Endodermal cell (in vitro differentiated cells): ENCODE measurements at regions not wholly inside any gene's neighbourhood (a gene's known extent, or its start where the extent isn't known, plus 50 kb on each side); places are given as distances from the start of the nearest gene placed in this dataset.

Source experiments
- DNase-seq: peaks from one replicate; pipeline ENCODE4 v3.0.0-alpha.2; 2017
- H3K27ac ChIP-seq: 2 replicates; pipeline ENCODE4 v1.5.1; 2013; ENCODE audit warnings: mild to moderate bottlenecking, low read depth, low read length, moderate library complexity
- H3K27me3 ChIP-seq: 2 replicates; pipeline ENCODE4 v1.6.1; 2013; ENCODE audit warnings: mild to moderate bottlenecking, low read length, moderate library complexity; ENCODE audit not compliant: insufficient read depth, control insufficient read depth, poor library complexity, severe bottlenecking
- H3K36me3 ChIP-seq: 2 replicates; pipeline ENCODE4 v1.7.0; 2013; ENCODE audit warnings: mild to moderate bottlenecking, low read length, moderate library complexity; ENCODE audit not compliant: control insufficient read depth, insufficient read depth
- H3K4me1 ChIP-seq: one replicate; pipeline ENCODE4 v1.7.0; 2013; ENCODE audit warnings: low read length; ENCODE audit not compliant: control insufficient read depth, insufficient read depth
- H3K4me3 ChIP-seq: 2 replicates; pipeline ENCODE4 v1.5.1; 2013; ENCODE audit warnings: mild to moderate bottlenecking, low read length, moderate library complexity
- H3K9ac ChIP-seq: 2 replicates; pipeline ENCODE4 v1.6.1; 2013; ENCODE audit warnings: mild to moderate bottlenecking, low read length, moderate library complexity; ENCODE audit not compliant: poor library complexity, severe bottlenecking; ENCODE audit errors: extremely low read depth
- H3K9me3 ChIP-seq: 2 replicates; pipeline ENCODE4 v1.6.1; 2013; ENCODE audit warnings: mild to moderate bottlenecking, low read length, moderate library complexity; ENCODE audit not compliant: control insufficient read depth
- H3K27ac Mint-ChIP-seq: 2 replicates; pipeline ENCODE4 v1.8.0; 2020; ENCODE audit warnings: mixed read lengths
- H3K27me3 Mint-ChIP-seq: 2 replicates; pipeline ENCODE4 v1.8.0; 2021; ENCODE audit warnings: mild to moderate bottlenecking, mixed read lengths; ENCODE audit not compliant: insufficient read depth
- H3K36me3 Mint-ChIP-seq: 2 replicates; pipeline ENCODE4 v1.8.0; 2020; ENCODE audit warnings: low read depth, mixed read lengths
- H3K4me1 Mint-ChIP-seq: 2 replicates; pipeline ENCODE4 v1.8.0; 2020; ENCODE audit warnings: mixed read lengths
- H3K4me3 Mint-ChIP-seq: 2 replicates; pipeline ENCODE4 v1.8.0; 2020; ENCODE audit warnings: mild to moderate bottlenecking, moderate library complexity, mixed read lengths
- H3K9me3 Mint-ChIP-seq: 2 replicates; pipeline ENCODE4 v1.8.0; 2020; ENCODE audit warnings: mild to moderate bottlenecking, mixed read lengths
- WGBS, 2 experiments: methylation state at CpG; one replicate each; pipeline versions ENCODE4 v1.1.5 to v1.1.7; 2013; ENCODE audit warnings: missing lambda C conversion rate in 2 of 2, mixed read lengths in 1 of 2; ENCODE audit not compliant: insufficient coverage in 1 of 2, insufficient read length in 1 of 2; 5-methylcytosine and 5-hydroxymethylcytosine counted together
- TF ChIP-seq, protein P1 (sequence below): fragments of 200-600 bp; sonication (generic); conservative IDR thresholded peaks from 2 replicates; pipeline ENCODE4 v1.5.0; 2021; ENCODE audit warnings: antibody characterized with exemption, mild to moderate bottlenecking

DNA sequence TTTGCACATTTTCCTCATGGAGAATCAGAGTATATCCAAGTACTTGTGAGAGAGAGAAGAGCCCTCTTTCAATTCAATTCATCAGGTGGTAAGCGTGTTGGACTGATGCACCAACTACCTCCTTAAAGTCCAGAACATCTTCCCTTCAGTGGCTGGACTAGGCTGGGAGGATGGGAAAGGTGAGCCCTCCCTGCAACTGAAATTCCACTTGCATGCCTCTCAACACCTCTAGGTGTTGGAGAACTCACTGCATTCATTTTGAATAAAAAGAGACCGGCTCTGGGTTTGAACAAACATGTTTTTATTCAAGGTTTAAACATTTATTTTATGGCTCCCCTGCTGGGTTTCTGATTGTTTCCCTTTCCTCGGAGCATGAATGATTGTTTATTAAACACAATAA is 573.5 kb downstream of the CCSER2 start:
- H3K27me3 ChIP-seq = no peaks in the 10 kb centered on the region
- no peaks in the 10 kb centered on the region for H3K4me1 ChIP-seq
- H3K9ac ChIP-seq = no peak overlapping the region
- TF ChIP-seq, protein P1, sequence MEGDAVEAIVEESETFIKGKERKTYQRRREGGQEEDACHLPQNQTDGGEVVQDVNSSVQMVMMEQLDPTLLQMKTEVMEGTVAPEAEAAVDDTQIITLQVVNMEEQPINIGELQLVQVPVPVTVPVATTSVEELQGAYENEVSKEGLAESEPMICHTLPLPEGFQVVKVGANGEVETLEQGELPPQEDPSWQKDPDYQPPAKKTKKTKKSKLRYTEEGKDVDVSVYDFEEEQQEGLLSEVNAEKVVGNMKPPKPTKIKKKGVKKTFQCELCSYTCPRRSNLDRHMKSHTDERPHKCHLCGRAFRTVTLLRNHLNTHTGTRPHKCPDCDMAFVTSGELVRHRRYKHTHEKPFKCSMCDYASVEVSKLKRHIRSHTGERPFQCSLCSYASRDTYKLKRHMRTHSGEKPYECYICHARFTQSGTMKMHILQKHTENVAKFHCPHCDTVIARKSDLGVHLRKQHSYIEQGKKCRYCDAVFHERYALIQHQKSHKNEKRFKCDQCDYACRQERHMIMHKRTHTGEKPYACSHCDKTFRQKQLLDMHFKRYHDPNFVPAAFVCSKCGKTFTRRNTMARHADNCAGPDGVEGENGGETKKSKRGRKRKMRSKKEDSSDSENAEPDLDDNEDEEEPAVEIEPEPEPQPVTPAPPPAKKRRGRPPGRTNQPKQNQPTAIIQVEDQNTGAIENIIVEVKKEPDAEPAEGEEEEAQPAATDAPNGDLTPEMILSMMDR = no peak
- Mint-ChIP-seq H3K27ac (no peak overlapping the region), H3K27me3 (peaks cover 6% of the 10 kb centered on the region), H3K36me3 (no peaks in the 10 kb centered on the region), H3K4me3 (no peak overlapping the region), H3K9me3 (no peaks in the 10 kb centered on the region), H3K4me1 (peaks cover 2% of the 10 kb centered on the region)
- no peaks in the 10 kb centered on the region for H3K9me3 ChIP-seq
- DNase-seq = no peak
- H3K27ac ChIP-seq = no peak overlapping the region
- no peak overlapping the region for H3K4me3 ChIP-seq
- H3K36me3 ChIP-seq = no peaks in the 10 kb centered on the region
- 86 to 100% methylated on average over 1 to 2 of the region's 3 CpGs for WGBS, 2 experiments

DNA sequence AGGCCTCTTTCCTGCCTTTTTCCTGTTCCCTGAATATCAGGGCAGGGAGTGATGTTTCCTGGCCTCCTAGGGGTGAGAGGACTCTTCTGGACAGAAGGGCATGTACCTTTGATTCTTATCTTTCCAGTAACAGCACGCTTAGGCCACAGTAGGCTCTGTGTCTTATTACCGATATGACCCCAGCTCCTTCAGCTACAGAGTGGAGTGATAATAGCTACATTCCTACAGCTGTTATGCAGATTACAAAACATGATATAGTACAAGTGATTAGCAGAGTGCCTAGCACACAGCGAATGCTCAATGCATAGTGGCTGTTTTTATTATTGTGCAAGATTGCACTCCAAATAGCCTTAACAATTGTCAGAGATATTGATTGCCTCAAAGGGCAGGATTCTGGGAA is 574.2 kb downstream of the CCSER2 start:
- H3K36me3 Mint-ChIP-seq = no peaks in the 10 kb centered on the region
- no peak overlapping the region for H3K27ac Mint-ChIP-seq
- no peaks in the 10 kb centered on the region for H3K9me3 Mint-ChIP-seq
- peaks cover 2% of the 10 kb centered on the region for H3K4me1 Mint-ChIP-seq
- no peak overlapping the region for H3K27ac ChIP-seq
- peaks cover 6% of the 10 kb centered on the region for H3K27me3 Mint-ChIP-seq
- no peak overlapping the region for H3K4me3 ChIP-seq
- H3K27me3 ChIP-seq = no peaks in the 10 kb centered on the region
- no peaks in the 10 kb centered on the region for H3K4me1 ChIP-seq
- H3K9me3 ChIP-seq = no peaks in the 10 kb centered on the region
- TF ChIP-seq, protein P1 = no peak
- H3K9ac ChIP-seq = no peak overlapping the region
- no peaks in the 10 kb centered on the region for H3K36me3 ChIP-seq
- 60 to 88% methylated on average over 1 to 3 of the region's 3 CpGs for WGBS, 2 experiments
- DNase-seq = no peak
- no peak overlapping the region for H3K4me3 Mint-ChIP-seq

DNA sequence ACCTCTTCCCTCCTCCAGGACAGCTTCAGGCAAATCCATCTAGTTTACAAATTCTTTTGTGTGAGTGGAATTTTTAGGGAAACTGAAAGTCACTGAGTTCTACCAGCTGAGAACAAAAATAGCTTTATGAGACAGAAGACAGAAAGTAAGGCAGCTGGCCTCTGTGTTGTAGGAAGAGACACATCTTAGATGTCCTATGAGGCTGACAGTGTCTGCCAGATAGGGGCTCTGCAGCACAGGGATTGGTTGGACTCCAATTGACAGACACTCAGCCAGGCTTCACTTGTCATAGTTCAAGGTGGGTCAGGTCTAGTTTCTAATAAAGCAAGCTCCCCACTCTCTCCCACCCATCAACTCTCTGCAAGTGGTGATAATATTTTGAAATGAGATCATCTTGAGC is 574.9 kb downstream of the CCSER2 start:
- Mint-ChIP-seq H3K4me1 (peaks cover 2% of the 10 kb centered on the region), H3K9me3 (no peaks in the 10 kb centered on the region), H3K27ac (no peak overlapping the region), H3K27me3 (peaks cover 6% of the 10 kb centered on the region), H3K4me3 (no peak overlapping the region), H3K36me3 (no peaks in the 10 kb centered on the region)
- TF ChIP-seq, protein P1 = no peak
- Histone ChIP-seq H3K27me3 (no peaks in the 10 kb centered on the region), H3K27ac (no peak overlapping the region), H3K36me3 (no peaks in the 10 kb centered on the region), H3K4me3 (no peak overlapping the region), H3K9me3 (no peaks in the 10 kb centered on the region), H3K4me1 (no peaks in the 10 kb centered on the region), H3K9ac (no peak overlapping the region)
- DNase-seq = no peak
